ENCODE measurements at regions not wholly inside any gene's neighbourhood (a gene's known extent, or its start where the extent isn't known, plus 50 kb on each side); places are given as distances from the start of the nearest gene placed in this dataset.
"Not testable (repeated sequence)": the region's sequence is repeated elsewhere in the genome, so short reads cannot be mapped to it uniquely, and the experiment has no call there.

GRCh38 chrX:80508083-80508482 lies 87.8 kb downstream of the TENT5D start:
- DNase-seq = not testable (repeated sequence)

- no peak for DNase-seq
Observed at GRCh38 chrX:80511969-80512760, 91.9 kb downstream of the TENT5D start.

- no peak for DNase-seq
Observed at GRCh38 chrX:80512924-80513323, 92.7 kb downstream of the TENT5D start.

- DNase-seq = no peak
Observed at GRCh38 chrX:80513625-80514024, 93.4 kb downstream of the TENT5D start.

GRCh38 chrX:80537096-80537495 lies 116.8 kb downstream of the TENT5D start:
- DNase-seq = no peak

- DNase-seq = no peak
Observed at GRCh38 chrX:80550722-80551121, 130.5 kb downstream of the TENT5D start.

GRCh38 chrX:80556148-80556547 lies 135.9 kb downstream of the TENT5D start:
- DNase-seq = no peak

- no peak for DNase-seq
Observed at GRCh38 chrX:80572636-80573035, 152.4 kb downstream of the TENT5D start.

GRCh38 chrX:80573275-80573674 lies 153.0 kb downstream of the TENT5D start:
- no peak for DNase-seq

GRCh38 chrX:80574486-80575086 lies 154.3 kb downstream of the TENT5D start:
- not testable (repeated sequence) for DNase-seq

GRCh38 chrX:80576267-80576666 lies 156.0 kb downstream of the TENT5D start:
- DNase-seq = no peak

- no peak for DNase-seq
Observed at GRCh38 chrX:80576806-80577533, 156.7 kb downstream of the TENT5D start.

- peak; percentile 0 for DNase-seq
Observed at GRCh38 chrX:80578517-80579105, 158.4 kb downstream of the TENT5D start.

GRCh38 chrX:80590992-80591391 lies 170.7 kb downstream of the TENT5D start:
- not testable (repeated sequence) for DNase-seq

GRCh38 chrX:80602036-80602860 lies 182.0 kb downstream of the TENT5D start:
- no peak for DNase-seq
